AG08396 (cell line): ENCODE measurements at regions not wholly inside any gene's neighbourhood (a gene's known extent, or its start where the extent isn't known, plus 50 kb on each side); places are given as distances from the start of the nearest gene placed in this dataset.
"Not testable (repeated sequence)": the region's sequence is repeated elsewhere in the genome, so short reads cannot be mapped to it uniquely, and the experiment has no call there.

Experiments used
- DNase-seq: peaks from one replicate; pipeline ENCODE4 v3.0.0; 2012; ENCODE audit warnings: low spot score, mixed read lengths

DNA sequence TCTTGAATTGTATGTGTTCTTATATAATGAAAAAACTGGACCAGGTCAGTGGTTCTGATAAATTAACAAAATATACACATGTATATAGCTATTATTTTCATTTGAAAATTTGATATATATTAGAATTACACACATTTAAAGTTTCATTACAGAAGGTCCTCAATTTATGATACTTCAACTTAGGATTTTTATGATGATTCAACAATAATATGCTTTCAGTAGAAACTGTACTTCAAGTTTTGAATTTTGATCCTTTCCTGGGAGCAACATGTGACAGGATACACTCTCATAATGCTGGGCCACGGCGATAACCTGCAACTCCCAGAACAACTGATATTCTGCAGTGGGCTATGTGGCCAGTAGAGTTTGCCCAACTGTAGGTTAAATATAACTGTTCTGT lies 344.7 kb downstream of the TAF11L14 start:
- DNase-seq: no peak

DNA sequence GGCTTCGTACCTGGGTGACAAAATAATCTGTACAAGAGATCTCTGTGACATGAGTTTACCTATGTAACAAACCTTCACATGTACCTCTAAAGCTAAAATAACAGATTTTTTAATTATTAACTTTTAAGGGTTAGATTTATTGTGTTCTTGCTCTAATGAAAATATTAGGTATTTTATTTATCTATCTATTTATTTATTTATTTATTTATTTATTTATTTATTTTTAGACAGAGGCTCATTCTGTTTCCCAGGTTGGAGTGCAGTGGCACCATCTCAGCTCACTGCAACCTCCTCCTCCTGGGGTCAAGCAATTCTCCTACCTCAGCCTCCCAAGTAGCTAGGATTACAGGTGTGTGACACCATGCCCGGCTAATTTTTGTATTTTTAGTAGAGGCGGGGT lies 348.4 kb downstream of the TAF11L14 start:
- DNase-seq: not testable (repeated sequence)

DNA sequence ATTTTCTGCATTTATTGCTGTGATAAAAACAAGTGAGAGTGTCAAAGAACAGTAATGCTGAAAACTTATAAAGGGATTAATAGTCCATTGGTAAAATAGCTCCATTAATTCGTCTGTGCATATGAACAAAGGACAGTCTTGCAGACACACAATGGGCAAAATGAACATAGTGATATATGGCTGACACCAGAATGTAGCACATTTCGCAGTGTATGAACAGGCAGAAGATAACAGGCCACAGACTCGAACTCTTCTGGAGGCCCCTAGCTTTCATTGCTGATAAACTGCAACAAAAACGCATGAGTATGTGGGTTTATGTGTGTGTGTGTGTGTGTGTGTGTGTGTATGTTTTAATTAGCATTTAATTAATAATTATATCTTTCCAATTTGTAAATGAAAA lies 354.8 kb downstream of the TAF11L14 start:
- DNase-seq: no peak

DNA sequence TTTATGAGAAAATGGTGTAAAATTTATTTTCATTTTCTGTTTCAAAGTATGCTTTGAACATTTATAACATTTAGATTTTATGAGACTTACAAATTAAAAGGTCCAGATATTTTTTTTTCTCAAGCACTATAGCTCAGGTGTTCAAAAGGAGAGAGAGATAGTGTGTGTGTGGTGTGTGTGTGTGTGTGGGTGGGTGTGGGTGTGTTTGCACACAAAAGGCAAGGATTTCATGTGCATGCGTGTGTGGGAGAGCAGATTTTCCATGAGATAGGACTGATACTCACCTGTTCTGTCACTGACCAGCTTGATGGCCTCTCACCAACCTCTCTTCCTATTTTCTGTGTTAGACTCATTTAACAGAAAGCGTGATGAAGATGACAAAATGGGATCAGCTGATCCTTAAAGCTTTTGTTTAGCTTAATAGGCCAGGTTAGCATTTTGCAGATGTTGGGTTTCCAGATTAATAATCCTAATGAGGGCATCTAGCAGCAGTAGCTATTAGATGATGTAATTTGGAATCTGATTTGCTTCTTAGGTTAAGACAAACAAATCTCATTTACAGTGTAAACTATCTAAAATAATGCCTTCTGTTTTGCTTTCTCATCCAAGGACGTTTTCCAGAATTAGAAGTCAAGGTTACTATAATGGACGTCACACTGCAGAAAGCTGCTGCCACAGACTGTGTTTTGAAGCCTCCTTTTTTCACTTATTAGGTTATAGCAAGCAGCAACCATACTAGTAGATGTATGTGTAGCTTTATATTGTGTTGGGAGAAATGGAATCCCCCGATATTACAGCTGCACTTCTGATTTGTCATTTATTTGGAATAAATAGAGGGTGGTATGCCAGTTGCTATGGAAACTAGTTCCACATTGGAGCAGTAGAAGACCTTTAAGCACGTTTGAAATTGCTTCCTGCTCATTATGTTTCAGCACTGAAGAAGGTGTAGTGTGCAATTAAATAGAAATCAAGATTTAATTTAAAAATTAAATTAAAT lies 355.6 kb downstream of the TAF11L14 start:
- DNase-seq: no peak

DNA sequence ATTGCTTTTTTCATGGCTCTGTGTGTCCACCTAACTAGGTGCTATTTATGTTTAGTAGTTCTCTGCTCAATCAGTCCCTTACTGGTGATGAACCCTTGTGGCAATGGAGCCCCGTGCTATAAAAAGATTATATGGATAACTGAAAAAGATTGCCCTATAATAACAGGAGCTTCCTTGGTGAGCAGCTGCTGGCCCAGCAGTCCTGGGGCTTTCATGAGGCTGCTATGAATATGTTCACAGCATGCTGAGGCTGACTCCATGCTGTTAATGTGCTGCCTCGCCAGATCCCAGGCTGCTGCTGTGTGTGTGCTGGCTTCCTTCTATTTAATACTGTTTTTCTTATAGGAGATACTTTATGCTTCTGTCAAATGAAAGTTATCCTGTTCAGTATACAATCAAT lies 357.5 kb downstream of the TAF11L14 start:
- no peak for DNase-seq

DNA sequence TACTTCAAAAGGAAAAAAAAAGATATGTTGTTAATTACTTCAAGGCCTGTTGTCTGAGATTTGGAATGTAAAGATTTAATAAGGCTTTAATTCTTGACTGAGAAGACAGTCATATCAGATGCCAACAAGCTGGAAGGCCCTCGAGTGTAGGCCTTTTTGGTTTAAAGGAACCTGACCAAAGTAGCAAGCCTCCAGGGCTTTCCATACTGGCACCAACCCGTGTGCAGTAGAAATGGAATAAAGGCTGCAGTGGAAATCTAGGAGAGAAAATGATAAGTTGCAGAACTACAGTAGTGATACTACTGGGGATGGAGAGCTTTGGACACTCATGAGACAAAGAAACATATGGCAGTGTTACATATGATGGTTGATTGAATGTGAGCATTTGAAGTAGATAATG lies 358.0 kb downstream of the TAF11L14 start:
- DNase-seq: no peak

DNA sequence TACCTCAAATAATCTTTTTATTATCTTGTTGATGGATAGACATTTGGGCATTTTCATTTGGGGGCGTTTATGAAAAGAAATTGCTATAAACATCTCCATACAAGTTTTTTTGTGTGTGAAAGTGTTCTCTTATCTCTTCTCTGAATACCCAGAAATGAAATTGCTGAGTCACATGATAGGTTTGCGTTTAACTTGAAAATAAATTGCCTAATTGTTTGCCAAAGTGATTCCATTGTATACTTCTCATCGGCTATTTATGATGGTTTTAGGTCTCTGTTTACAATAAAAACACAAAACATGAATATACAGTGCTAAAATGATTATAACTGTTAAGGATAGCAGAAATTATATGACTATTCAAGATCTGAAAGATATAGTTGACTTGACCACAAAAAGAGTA lies 361.7 kb downstream of the TAF11L14 start:
- DNase-seq: no peak

DNA sequence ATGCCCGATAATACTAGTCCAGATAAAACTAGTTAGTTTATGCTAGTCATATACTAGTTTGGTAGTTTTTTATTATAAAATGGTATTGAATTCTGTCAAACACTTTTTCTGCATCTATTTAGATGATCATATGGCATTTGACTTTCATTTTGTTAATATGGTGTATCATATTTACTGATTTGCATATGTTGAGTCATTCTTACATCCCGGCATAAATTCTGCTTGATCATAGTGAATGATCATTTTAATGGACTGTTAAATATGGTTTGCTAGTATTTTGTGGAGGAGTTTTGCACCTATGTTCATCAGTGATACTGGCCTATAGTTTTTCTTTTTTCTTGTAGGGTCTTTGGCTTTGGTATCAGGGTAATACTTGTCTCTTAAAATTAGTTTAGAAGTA lies 365.6 kb downstream of the TAF11L14 start:
- no peak for DNase-seq

DNA sequence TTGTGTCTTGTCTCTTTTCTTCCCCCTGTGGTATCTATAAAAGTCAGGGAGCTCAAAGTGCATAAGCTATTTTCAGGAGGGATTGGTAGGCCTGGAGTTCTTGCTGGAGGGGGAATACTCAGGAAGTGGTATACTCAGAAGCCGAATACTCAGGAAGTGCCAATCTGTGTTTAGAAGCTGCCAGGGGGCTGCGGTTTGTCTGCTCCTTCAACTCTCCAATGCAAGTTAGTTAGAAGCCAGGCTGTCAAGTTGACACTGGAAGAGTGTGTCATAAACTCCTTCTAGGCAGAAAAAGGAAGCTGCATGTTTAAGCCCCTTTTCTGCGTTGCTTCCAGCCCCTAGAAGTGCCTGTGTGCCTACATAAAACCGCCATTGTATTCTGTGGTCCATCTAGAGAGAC lies 366.5 kb downstream of the TAF11L14 start:
- no peak for DNase-seq

DNA sequence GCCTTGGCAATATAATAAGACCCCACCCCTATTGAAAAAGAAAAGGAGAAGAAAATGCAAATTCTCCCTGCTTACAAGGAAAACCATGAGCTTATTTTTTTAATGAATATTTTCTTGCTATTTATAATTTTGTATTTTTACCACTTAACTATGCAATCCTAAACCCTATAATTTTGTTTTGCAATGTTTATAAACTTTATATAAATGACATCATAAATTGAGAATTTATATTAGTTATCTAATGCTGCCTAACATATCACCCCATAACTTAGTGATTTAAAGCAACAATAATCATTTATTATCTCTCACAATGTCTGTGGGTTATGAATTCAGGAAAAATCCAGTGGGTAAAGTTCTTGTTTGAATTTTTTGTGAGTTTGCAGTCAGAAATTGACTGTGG lies 369.1 kb downstream of the TAF11L14 start:
- DNase-seq: no peak

DNA sequence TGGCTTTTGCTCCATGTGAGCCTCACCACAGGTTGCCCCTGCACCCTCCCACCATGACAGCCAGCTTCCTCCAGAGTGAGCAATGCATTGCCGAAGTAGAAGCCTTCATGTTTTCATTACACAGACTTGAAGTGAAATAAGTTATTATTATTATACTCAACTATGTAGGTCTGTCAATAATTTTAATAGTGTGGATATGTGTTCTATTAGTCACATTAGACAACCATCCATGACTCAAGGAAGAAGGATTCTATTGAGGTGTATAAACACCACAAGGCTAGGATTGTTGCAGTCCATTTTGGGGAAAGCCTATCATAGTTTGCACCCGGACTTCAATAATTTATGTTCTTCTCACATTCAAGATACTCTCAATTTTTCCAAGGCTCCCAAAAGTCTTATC lies 369.5 kb downstream of the TAF11L14 start:
- DNase-seq: no peak

DNA sequence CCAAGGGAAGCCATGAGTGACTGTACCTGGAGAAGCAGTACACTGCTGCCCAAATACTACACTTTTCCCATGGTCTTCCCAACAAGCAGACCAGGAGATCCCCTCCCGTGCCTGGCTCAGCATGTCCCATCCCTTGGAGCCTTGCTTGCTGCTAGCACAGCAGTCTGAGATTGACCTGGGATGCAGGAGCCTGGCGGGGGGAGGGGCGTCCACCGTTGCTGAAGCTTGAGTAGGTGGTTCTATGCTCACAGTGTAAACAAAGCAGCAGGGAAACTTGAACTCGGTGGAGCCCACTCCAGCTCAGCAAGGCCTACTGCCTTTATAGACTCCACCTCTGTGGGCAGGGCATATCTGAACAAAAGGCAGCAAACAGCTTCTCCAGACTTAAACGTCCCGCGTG lies 372.0 kb downstream of the TAF11L14 start:
- not testable (repeated sequence) for DNase-seq

DNA sequence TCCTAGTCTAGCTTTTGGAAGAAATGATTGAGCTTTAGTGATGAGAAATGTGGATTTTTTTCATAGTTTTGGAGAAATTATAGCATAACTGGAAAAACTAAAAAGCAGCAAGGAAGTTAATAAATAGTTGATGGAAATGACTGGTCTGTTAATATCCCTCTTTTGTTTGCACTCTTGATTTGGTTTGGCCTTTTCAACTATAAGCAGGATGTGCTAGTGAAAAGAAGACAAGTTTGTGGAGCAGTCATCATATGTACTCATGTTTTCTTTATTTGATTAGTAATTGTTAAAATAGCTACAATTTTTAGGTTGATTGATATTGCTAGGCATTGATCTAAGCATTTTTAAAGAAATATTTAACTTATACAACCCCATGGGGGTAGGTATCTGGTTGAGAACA lies 374.7 kb downstream of the TAF11L14 start:
- no peak for DNase-seq

DNA sequence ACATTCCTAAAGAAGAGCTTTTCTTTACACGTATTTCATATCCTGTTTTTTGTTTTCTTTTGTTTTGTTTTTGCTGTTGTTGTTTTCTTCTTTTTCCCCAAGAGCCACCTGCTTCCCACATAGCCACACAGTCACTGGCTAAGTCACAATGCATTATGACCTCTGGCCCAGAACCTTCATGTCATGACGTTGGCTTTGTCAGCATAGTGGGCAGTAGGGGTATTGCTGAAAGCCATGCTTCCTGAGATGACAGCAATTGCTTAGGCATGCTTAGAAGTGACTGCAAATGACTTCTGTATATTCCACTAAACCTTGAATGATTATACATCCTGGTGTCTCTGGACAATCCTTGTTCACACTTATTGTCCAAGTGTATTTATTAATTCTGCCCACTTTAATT lies 375.8 kb downstream of the TAF11L14 start:
- DNase-seq: no peak

DNA sequence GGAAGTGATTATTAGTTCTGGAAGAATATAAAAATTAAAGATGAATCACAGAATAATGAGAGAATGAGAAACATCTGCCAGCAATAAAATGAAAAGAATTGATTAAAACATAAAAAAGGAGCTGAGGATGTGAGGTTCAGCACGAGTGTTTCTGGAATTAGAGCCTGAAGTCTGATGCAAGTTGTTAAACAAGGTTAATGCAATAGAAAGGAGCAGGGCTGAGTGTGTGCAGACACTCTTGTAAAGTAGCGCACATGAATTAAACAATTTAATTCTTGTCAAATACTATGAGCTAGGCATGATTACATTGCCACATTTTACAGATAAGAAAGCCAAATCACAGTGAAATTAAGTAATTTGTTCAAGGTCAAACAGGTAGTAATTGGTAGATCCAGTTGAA lies 384.2 kb downstream of the TAF11L14 start:
- no peak for DNase-seq

DNA sequence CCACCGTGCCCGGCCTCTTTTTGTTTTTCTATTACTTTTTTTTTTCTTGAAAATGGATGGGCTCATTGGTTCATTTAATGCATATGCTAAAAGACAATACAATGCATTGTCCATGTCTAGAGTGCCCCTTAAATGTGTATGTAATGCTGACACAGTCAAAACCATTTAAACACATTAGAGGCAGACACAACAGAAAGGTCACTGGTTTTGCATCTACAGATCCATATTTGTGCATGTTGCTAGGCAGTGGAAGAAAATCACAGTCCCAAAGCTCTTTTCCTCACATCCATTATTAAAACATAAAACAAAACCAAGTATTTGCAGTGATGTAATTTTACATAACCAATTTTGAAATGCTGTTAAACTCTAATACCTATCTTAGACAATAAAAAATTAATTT lies 389.0 kb downstream of the TAF11L14 start:
- DNase-seq: no peak

DNA sequence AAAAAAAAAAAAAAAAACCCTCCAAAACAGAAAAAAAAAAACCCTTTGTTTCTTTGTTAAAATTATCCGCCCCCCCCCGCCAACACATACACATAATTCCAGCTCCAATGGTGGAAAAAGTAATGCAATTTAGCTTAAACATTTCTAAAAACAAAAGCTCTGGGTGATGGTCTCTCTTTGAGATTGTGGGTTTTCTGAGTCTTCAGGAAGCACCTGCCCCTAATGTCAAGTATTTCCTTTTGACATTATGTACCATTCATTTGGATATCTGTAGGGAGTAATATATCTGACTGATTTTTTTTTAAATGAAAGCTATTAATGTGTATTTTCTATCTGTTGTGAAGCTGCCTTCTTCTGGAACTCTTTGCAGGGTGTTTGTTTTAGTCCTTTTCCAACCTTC lies 389.7 kb downstream of the TAF11L14 start:
- no peak for DNase-seq

DNA sequence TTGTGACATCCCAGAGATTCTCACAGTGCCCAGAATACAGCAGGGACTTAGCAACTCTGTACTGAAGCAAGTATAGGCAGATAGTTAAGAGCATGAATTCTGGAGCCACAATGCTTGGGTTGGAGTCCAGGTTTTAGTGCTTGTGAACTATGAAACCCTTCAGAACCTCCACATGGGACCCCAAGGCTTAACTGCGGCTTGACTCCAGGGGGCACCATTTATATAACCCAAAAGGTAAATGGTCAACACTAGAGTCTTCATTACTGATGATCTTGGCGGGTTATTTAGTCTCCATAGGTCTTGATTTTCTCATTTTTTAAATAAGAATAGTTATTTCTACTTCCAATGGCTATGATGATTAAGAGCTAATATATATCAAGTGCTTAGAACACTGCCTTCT lies 390.3 kb downstream of the TAF11L14 start:
- DNase-seq: no peak

DNA sequence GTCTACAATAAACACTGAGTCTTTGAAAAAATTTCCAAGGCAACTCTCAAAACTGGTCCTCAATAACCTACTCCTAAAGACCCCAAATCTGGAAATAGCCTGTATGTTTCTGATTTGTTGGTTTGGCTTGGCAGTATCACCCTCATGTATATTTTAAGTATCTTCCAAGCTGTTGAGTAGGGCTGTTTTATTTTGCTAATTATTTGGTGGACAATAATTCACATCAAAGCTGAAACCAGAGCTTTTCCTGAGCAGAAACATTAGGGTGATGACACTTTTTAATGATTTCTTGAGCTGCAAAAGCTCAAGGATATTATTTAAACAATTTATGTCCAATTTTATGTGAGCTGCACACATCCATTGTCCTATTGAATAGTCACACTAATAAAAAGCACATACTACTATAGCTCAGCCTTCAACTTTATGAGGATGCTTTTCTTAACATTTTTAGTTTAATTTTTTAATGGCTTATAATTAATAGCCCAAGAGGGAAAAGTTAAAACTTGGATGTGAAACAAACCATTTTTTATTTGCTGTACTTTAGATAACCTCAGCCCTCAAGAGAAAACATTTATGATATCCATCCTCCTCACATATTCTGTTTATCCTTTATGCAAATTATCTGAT lies 393.1 kb downstream of the TAF11L14 start:
- DNase-seq: no peak

DNA sequence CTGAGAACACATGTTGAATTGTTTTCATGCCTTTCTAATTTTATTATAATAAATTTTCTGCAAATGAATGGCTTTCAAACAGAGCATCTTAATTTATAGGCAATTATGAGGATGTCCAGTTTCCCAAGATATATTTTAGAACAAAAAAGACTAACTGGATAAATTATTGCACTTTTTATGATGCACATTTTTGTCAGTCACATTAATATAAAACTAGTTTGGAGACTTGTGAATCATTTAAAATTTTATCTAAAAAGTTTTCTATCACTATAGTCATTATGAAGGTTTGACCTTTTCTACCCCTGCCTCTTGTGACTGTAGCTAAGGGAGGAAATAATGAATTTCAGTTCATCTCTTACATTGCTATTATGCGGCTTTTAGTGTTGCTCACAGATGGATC lies 393.8 kb downstream of the TAF11L14 start:
- no peak for DNase-seq

DNA sequence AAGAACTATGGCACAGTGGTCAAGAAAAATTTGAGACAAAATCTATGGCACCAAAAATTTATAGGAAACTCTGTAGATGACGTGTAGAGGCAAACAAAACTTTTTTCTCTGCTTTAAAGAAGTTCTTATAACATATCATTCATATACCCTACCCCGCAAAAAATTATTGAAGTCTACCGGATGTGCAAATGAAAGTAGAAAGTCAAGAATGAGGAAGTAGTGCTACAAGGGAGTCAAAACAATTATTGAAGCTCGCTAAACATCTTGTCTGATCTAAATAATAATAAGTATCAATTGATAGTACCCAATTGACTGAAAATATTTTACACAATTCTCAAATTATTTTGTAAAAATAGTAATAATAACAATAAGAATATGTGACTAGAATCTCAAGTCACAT lies 398.5 kb downstream of the TAF11L14 start:
- DNase-seq: no peak

DNA sequence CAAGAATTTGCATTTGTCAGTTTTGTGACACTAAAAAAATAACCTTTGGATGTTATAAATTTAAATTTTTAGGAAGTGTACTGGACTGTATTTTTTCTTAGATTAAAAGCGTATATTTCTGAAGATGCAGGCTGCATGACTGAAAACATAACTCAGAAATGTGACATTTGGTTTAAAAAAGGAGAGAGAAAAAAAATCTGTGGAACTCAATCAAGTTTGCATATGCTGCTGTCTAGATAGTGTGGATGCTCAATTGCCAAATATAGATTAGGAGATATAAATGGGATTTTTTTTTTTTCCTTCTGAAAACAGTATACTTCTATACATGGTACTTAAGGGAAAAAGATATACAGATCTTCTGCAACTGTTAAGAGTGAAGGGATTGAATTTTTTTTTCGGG lies 402.3 kb downstream of the TAF11L14 start:
- DNase-seq: no peak

DNA sequence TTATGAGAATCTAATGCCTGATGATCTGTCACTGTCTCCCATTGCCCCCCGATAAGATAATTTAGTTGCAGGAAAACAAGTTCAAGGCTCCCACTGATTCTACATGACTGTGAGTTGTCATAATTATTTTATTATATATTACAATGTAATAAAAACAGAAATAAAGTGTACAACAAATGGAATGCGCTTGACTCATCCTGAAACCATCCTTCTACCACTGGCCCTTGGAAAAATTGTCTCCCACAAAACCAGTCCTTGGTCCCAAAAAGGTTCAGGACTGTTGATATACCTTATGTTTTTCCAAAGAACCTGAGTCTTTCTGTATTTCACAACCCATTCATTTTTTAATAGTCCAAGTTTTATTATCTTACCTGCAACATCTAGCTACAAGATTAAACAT lies 403.5 kb downstream of the TAF11L14 start:
- no peak for DNase-seq

DNA sequence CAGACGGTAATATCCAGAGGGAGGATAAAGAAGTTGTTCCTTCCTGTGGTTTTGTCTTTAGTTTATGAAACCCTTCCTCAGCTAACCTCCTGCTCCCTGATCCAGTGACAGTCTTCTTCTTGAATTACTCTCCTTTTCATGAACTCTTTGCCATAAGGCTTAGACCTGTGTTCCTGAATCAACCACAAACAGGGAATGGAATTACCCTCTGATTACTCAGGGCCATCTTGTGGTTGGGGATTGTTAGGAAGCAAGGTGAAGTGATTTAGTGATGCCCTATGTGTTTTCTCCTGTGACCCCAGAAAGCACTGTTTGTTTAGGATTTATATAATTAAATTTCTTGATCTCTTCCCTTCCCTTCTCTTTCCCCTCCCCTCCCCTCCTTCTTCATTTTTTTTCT lies 409.1 kb downstream of the TAF11L14 start:
- no peak for DNase-seq
